H1 (cell line): ENCODE measurements at regions not wholly inside any gene's neighbourhood (a gene's known extent, or its start where the extent isn't known, plus 50 kb on each side); places are given as distances from the start of the nearest gene placed in this dataset.

Experiments
- TF ChIP-seq, protein P1 (sequence below): IDR thresholded peaks from 2 replicates; pipeline ENCODE4 v1.6.1; 2012; ENCODE audit warnings: low read length, inconsistent platforms

DNA sequence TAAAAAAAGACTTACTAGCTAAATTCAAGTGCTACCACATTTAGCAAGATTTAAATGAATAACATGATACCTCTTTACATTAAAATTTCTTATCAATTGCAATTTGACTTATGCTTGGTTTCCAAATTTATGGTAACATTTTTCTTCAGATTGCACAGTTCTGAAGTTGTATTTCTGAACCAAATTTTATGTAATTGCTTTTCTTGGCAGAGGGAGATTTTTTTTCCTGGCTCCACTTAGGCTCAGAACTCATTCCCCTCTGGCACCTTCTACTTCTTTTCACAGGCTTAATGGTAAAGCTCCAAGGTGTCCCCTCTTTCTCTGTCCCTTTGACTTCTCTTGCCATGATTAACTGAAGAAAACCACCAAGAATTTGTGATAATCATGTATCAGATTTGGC lies 99.8 kb upstream of the TMTC1 start (continued):
- TF ChIP-seq, protein P1, sequence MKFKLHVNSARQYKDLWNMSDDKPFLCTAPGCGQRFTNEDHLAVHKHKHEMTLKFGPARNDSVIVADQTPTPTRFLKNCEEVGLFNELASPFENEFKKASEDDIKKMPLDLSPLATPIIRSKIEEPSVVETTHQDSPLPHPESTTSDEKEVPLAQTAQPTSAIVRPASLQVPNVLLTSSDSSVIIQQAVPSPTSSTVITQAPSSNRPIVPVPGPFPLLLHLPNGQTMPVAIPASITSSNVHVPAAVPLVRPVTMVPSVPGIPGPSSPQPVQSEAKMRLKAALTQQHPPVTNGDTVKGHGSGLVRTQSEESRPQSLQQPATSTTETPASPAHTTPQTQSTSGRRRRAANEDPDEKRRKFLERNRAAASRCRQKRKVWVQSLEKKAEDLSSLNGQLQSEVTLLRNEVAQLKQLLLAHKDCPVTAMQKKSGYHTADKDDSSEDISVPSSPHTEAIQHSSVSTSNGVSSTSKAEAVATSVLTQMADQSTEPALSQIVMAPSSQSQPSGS: no peak
